ENCODE measurements at regions not wholly inside any gene's neighbourhood (a gene's known extent, or its start where the extent isn't known, plus 50 kb on each side); places are given as distances from the start of the nearest gene placed in this dataset.
A peak's percentile ranks its signal among the peaks of the same experiment; 100 is the strongest.

DNA sequence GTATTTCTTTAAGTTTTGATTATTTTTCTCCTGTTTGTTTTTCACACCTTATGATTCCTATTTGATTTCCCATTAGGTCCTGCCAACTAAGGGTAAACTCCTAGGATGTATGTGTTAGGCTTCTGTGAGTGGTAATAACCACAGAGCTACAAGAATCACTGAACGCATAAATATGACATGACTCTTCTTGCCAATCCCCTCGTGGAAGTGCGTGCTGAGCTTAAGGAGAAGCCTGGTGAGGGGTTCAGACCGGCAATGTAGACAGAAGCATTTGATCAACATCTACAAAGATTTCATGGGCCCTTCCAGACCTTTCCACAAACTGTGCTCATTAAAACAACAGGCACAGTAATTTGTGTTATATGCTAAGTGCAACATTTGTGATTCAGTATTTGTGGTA is 273.8 kb upstream of the SNX7 start:
- TF ChIP-seq, protein P1, sequence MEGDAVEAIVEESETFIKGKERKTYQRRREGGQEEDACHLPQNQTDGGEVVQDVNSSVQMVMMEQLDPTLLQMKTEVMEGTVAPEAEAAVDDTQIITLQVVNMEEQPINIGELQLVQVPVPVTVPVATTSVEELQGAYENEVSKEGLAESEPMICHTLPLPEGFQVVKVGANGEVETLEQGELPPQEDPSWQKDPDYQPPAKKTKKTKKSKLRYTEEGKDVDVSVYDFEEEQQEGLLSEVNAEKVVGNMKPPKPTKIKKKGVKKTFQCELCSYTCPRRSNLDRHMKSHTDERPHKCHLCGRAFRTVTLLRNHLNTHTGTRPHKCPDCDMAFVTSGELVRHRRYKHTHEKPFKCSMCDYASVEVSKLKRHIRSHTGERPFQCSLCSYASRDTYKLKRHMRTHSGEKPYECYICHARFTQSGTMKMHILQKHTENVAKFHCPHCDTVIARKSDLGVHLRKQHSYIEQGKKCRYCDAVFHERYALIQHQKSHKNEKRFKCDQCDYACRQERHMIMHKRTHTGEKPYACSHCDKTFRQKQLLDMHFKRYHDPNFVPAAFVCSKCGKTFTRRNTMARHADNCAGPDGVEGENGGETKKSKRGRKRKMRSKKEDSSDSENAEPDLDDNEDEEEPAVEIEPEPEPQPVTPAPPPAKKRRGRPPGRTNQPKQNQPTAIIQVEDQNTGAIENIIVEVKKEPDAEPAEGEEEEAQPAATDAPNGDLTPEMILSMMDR (conservative IDR thresholded peaks at IDR 0.05): no peak
- H3K27ac ChIP-seq: no peak overlapping the region

DNA sequence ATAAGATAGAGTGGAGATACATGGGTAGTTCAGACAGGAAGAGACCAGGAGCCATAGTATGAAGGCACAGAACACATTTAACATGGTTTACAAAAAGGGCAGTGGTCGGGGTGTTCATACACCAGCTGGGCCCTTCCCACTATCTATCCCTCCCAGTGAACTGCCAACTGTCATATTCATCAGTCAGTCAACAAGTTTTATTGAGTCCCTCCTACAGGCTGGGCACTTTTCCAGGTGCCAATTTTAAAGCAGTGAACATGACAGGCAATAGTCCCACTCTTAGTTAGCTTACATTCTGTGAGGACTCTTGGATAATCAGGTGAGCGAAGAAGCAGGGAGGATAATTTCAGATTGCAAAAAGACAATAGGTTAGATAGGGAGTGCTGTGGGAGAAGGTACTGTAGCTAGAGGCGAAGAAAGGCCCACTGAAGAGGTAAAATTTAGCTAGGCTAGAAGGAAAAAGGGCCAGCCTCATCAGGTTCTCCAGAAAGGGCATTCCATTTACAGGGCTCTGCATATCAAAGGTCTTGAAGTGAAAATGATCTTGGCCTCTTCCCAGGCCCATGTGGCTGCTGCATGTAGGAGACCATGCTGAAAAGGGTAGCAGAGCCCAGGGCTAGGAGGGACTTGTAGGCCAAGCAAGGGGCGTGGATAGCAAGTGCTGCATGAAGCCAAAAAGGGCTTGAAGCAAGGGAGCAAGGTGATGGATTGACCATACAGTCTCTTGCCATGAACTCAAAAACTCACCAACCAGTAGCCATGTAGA is 274.7 kb upstream of the SNX7 start:
- TF ChIP-seq, protein P1 (conservative IDR thresholded peaks at IDR 0.05): no peak
- no peak overlapping the region for H3K27ac ChIP-seq

DNA sequence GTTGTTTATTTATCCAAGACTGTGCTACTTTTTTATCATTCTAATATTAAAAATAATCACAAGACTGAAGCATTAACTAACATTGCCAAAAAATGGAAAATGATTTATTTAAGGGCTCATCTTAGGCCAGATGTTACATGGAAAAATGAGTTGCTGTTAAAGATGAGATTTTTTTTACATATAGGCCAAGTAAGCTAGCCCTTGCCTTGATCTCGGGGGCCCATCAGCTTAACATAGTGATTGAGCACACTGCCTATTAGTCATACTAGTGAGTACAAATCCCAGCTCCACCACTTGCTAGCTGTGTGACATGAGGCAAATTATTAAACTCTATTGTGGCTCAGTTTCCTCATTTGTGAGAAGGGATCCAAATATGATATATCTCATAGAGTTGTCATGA is 275.9 kb upstream of the SNX7 start:
- TF ChIP-seq, protein P1 (conservative IDR thresholded peaks at IDR 0.05): no peak
- no peak overlapping the region for H3K27ac ChIP-seq

DNA sequence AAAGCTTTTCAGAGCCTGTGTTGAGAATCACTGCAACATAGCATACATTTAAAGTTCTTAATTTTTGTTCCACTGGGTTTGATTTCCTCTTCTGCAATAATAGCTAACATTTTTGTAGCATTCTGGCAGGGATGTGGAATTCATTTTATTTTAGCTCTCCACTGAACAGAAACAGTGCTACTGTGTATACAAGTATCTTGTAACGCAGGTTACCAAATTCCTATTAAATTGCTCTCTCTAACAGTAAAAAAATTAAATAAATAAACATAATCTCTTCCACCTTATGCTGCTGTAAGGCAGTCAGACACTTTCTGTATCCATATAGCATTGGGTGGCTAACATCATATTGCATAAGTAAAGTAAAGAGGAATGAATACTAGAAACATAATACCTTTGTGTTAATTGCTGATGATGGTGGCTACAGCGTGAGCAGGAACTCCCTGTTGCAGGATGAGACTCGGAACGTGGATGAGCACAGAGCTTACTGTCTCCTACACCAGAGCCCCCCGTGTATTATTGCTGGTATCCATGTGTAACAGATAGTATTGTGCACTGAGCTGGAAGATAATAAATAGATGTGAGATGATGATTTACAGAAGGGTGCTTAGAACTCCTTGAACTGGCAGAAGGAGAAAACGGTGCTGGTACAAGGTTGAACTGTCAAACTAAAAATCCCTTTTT is 276.9 kb upstream of the SNX7 start:
- H3K27ac ChIP-seq: peak overlapping the region; percentile 18; the same call in 1 of the 2 replicates
- TF ChIP-seq, protein P1 (conservative IDR thresholded peaks at IDR 0.05): no peak

DNA sequence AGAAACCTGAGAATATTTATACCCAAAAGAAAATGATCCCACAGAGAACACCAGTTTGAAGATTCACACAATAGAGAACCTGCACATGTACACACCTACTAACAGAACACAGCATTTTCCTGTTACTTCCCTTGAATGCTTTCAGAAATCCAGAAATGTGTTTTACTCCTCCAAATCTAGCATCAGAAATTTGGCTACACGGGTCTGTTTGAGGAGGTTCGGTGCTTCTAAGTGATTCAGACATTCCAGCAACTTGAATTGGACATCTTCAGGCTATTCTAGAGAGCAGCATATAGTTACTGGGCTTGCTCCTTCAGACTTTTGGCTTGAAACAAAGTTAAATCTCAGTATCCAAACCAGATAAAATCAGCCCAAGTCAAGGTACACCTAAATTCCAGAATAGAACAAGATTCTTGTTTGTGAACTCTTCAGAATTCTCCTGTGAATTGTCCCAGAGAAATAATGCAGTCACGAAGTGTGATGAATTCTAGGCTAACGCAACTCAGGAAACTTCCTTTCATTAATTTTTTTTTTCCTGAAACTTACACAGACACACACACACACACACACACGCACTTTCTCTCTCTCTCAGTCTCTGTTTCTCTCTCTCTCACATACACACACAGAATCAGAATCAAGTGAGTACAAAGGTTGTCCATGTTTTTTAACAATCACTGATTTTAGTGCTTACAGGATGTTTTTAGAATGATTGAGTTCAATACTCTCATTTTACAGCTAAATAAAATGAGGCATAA is 278.4 kb upstream of the SNX7 start:
- TF ChIP-seq, protein P1 (conservative IDR thresholded peaks at IDR 0.05): no peak
- no peak overlapping the region for H3K27ac ChIP-seq

DNA sequence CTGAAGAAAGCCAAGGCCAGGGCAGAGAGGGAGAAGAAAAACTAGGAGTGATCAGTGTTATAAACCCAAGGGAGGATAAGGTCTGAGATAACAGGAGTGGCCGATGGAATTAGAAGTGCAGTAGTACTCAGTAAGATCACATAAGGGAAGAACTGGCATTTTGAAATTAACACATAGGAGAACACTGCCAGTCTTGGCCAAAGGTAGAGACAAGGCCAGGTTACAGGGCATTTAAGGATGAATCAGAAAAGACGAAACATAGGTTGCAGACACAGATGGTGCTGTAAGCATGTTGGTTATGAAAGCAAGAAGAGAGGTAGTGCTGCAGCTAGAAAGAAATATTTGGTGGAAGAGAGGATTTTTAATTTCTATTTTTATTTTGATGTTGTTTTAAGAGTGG is 278.9 kb upstream of the SNX7 start:
- H3K27ac ChIP-seq: no peak overlapping the region
- TF ChIP-seq, protein P1 (conservative IDR thresholded peaks at IDR 0.05): no peak

DNA sequence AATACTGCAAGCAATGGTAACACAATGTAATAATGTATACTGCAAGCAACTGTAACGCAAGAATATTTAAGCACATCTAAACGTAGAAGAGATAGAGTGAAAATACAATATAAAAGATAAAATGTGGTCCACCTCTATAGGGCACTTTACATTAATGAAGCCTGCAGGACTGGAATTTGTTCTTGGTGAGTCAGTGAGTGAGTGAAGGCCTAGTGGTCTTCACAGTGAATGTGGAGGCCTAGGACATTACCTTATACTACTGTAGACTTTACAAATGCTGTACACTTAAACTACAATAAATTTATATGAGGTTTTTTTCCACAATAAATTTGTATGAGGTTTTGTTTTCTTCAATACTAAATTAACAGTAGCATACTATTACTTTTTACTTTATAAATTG is 287.4 kb upstream of the SNX7 start:
- H3K27ac ChIP-seq: no peak overlapping the region
- TF ChIP-seq, protein P1 (conservative IDR thresholded peaks at IDR 0.05): no peak

Measured in VCaP (cell line).